NCI-H1048 (cell line): ENCODE measurements at regions not wholly inside any gene's neighbourhood (a gene's known extent, or its start where the extent isn't known, plus 50 kb on each side); places are given as distances from the start of the nearest gene placed in this dataset.

Experiments used
- DNase-seq: peaks from one replicate; lab custom pipeline; 2025; lab: John Stamatoyannopoulos, UW

- DNase-seq = no peak
Measured at GRCh38 chr2:128401680-128402079, 83.0 kb upstream of the HS6ST1 start.

- no peak for DNase-seq
Measured at GRCh38 chr2:128402911-128403670, 84.4 kb upstream of the HS6ST1 start.

DNA sequence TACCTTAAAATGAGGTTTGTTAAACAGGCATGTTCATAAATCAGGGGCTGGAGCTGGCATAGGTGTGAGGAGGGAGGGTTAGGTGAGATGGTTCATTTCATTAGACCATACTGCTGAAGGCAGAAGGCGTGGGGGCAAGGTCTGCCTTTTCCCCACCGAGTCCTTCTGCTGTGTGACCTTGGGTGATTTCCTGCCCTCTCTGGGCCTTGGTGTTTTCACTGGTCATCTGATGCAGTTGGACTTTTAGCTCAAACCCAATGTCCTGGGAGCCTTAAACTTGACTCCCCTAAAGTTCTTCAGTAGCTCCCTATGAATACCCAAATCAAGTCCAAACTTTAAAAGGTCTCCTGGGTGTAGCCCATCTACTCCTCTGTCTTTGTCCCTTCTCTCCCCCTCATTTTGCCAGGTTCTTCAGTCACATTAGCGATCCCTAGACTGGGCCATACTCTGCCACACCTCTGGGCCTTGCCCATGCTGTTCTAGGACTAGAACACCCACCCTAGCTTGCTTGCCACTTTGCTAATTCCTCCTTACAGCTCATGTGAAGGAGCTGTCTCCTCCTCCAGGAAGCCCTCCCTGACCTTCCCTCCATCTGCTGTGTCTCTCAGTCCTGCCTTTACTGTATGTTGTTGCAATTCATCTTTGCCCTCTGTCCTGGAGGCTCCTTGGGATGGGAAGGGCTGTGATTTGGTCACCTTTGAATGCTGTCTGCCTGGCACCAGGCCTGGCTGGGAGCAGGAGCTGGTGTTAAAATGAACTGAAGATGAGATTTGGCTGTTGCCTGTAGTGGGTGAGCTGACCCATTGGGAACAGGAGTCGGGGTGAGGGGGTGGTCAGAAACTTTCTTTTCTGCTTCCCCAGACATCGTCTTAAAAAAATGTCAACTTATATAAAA, 85.4 kb upstream of the HS6ST1 start:
- DNase-seq = no peak

DNA sequence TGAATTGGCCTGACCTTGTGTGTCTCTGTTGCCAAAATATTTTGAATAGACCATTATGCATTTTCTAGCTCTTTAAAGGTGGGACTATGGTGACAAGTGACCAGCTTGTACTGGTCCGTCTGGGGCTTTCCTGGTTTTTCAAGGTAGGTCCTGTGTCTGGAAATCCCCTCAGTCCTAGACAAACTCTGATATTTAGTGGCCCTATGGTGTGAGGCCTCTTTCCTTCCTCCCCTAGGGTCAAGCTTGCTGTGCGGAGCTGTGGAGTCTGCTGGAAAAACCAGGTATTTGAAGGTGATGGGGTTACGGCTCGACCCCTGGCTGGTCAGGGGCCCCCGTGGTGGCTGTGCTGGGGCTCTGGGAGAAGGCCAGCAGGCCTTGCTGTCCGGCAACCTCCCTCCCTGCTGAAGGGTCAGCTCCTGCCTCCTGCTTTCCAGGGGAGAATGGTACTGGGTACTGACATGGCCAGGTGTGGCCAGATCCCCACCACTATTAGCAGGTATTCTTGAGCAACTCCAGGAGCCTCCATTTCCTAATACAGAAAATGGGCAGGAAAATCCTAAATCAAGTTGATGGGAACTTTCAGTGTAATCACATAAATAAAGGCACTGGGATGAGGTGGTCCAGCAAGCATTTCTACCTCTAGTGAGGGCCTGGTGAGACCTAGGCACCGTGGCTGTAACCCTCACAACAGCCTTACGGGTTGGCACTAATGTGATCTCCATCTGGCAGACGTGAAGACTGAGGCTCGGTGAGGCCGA, 86.2 kb upstream of the HS6ST1 start:
- DNase-seq = no peak

DNA sequence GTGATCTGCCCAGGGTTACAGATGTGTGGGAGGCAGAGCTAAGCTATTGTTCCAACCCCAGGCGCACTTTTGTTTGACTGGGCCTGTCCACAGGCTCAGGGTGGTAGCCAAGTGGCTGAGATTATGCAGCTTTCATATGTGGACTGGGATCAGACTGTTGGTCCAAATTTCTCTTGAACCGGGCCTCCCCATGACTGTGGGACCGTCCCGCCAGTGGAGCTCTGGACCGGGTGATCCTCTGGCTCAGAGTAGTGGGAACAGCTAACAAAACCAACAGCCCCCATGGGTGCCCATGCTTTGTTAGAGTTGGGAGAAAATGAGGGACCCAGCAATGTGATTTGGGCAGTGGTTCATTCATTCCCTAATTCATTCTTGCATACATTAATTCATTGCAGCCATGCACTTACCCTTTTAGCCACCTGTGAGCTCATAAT, 86.8 kb upstream of the HS6ST1 start:
- no peak for DNase-seq

GRCh38 chr2:128405981-128406613, 87.4 kb upstream of the HS6ST1 start:
- DNase-seq = no peak

DNA sequence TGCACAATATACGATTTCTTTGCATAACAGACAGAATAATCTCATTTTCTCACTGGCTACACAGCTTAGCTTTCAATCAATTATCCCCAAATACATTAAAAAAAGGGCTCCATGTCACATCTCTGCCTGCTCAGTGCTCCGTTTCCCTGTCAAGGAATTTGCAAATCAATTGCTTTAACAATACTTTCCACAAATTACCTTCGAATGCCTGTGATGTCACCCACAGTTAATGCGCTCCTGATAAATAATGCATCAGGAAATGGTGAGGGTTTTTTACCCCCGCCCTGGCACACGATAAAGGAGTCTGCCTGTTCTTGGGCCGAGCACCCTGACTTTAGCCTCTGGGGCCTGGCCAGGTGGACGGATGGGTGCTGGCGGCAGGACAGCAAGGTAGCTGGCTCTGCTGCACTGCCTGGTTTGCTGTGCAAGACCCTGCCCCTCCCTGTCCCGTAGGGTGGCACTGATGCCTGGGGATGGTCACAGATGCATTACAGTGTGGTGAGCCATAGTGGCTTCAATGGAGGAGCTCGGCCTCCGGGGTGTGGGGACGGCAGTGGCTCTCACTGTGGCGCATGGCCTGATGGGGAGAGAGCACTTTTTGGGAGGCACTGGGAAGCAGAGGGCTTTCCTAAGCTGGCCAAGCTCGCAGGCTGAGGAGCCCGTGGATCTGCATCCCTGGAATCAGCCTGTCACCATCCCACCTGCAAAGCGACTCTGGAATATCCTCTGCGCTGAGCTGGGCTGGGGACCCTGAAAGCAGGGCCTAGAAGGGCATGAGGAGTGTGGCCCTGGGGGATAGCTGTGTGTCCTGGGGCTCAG, 88.3 kb upstream of the HS6ST1 start:
- DNase-seq = no peak

- DNase-seq = no peak
Measured at GRCh38 chr2:128408349-128409305, 90.0 kb upstream of the HS6ST1 start.

GRCh38 chr2:128409326-128410034, 90.8 kb upstream of the HS6ST1 start:
- no peak for DNase-seq

DNA sequence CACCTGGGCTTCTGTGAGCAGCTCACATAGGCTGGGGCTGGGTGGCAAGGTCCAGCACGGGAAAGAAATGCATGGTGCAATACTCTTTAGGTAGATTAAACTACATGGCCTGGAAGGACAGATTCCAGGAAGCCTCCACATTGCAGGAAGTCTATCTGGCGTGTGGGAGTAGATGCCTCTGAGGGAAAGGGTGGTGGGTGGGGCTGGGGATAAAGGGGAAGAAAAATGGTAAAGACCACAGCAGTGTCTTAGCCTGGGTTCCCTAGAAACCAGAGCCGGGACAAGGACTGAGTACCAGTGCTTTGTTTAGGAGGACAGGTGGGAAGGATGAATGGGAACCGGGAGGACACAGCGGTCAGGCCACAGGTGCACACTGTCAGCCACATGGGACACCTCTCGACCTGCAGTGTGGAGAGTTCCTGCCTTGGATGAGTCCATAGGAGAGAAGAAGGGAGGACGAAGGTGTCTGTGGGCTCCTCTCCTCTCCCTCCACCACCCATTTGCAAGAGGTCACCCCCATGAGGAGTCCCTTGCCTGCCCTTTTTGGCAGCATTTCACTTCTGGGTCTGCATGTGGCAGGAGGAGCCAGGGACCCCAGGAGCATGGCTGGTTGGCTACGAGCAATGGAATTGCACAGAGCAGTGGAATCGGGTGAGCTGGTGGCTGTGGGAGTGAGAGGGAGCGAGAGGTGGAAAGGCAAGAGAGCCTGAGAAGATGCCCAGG, 91.5 kb upstream of the HS6ST1 start:
- DNase-seq = no peak

DNA sequence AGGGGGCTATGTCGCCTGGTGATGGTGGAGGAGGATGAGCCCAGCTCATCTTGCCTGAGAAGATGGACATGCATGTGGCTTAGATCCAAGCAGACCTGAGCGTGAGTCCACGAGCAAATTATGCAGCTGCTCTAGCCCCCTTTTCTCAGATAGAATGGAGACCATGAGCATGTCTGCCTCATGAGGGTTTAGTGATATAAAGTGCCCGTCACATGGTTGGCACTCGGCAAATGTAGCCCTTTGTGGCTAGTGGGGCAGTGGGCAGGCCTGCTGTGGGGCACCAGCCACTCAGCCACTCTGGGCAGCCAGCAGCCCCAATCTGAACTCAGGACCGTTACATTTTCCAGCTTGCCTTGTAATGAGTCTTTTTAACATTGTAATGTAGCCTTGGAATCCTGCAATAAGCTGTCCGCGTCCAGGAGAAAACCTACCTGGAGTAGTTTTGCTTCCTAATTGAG, 92.1 kb upstream of the HS6ST1 start:
- no peak for DNase-seq

GRCh38 chr2:128411431-128411830, 92.8 kb upstream of the HS6ST1 start:
- DNase-seq = no peak

DNA sequence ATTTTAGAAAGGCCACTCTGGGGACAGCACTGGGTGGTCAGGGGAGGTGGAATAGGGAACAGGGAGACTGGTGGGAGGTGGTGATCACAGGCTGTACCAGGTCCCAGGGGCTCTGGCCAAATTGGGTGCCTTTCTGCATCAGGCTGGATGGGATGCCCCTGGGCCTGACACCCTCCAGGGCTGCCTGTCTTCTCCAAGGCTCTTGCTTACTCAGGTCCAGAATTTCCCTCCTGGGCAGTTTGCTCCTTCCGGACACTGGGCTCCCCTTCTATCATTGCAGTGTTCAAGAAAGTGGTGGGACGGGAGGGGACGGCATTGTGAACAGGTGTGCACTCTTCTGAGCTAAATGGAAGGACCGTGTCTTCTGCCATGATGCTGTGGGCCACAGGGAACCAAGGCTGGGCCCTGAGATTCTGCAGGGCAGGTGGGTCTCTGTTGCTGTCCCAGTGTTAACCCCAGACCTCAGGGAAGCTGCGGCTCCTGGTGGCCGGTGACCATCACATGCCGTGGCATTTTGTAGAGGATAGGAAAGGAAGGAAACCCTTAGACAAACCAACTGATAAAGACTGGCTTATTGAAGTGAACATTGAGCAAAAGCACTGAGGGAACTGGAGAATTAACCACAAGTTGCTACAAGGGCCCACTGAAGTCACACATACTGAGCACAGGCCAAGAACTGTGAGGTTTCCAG, 93.7 kb upstream of the HS6ST1 start:
- DNase-seq = no peak

DNA sequence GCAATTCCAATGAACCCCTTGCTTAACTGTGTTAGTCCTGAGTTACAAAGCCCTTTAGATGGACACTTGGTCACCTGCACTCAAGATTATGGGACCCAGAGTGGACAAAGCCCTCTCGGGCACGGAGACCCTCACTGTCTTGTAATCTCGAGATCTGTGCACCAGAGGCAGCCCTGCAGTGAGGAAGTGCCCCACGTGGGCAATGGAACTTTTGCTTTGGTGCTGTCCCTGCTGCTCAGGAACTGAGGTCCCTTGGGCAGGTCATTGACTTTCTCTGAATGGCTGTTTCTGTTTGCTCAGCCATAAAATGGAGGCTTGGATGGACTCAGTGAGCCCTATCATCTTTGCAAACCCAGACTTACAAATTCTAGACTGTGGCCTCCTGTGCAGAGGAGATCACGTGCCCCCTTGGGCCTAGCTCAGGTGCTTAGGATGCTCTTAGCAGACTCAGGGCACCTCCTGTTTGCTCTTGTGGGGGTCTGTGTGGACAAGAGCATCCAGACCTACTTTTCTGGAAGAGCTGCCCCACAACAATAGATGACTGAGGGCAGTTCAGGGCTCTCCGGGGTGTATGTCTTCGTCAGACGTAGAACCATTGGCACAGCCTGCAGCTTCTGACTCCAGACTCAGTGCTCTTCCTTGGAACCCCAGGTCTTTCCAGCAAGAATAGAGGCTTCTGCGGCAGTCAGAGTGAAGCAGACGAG, 94.5 kb upstream of the HS6ST1 start:
- DNase-seq = no peak

DNA sequence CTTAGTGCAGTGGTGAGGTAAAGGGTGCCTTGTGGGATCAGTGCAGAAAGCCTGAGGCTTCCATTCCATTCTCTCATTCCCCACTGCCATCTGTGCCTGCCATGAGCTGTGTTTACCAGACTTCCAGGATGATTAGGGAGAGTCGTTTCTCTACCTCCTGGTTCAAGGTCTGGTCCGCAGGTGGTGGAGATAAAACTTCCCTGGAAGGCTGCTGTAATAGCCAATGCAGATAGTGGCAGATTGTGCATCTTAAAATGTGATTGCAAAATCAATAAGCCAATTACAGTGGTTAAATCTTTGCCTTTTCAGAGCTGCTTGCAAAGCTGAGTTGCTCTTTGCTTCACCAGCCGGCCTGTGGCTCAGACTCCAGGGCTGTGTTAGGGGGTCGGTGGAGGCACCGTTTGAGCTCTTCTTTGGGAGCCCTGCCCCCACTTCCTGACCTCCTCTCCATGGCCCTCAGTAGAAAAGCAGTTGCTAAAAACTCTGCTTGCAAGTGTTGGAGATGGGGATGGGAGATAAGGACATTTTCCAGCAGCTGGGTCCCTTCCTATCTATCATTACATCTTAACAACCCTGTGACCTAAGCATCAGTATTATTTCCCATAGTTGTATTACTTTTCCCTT, 95.2 kb upstream of the HS6ST1 start:
- no peak for DNase-seq

DNA sequence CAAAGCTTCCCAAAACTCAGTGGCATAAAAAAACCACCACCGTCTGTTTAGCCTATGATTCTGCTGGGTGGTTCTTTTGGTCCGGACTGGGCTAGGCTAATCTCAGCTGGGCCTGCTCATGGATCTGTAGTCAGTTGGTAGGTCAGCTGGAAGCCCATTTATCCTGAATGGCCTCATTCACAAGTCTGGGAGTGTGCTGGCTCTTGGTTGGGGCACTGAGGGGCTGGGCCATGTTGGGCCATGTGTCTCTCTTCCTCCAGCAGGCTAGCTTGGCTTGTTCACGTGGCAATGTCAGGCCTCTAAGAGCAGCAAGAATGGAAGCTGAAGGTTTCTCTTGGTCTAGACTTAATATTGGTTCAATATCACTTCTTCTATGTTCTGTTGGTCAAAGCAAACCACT, 95.7 kb upstream of the HS6ST1 start:
- no peak for DNase-seq
